Left lung (tissue), 4 donors: ENCODE measurements at regions not wholly inside any gene's neighbourhood (a gene's known extent, or its start where the extent isn't known, plus 50 kb on each side); places are given as distances from the start of the nearest gene placed in this dataset.

Experiments
- ATAC-seq: fragments of 200-7000 bp; cut with Tn5 transposase; one replicate; pipeline ENCODE4 v1.9.1; 2020; ENCODE audit warnings: moderate library complexity
- DNase-seq, 4 donors: peaks; one replicate each; pipeline ENCODE4 v3.0.0-alpha.2; 2013 to 2020
- H3K27ac ChIP-seq, 2 donors: fragments of 200-600 bp; sonication (generic) in 1 of 2; one replicate each; pipeline versions ENCODE4 v1.5.0 to v1.8.0; 2020 to 2021
- H3K27me3 ChIP-seq, 2 donors: fragments of 200-600 bp; sonication (generic) in 1 of 2; one replicate each; pipeline versions ENCODE4 v1.5.0 to v1.8.0; 2020 to 2021
- H3K36me3 ChIP-seq, 2 donors: fragments of 200-600 bp; sonication (generic) in 1 of 2; one replicate each; pipeline versions ENCODE4 v1.5.0 to v1.8.0; 2020 to 2021
- H3K4me1 ChIP-seq, 2 donors: fragments of 200-600 bp; one replicate each; pipeline ENCODE4 v1.8.0; 2021
- H3K4me3 ChIP-seq, 2 donors: fragments of 200-600 bp; sonication (generic) in 1 of 2; one replicate each; pipeline versions ENCODE4 v1.5.0 to v1.8.0; 2020 to 2021; ENCODE audit warnings: mild to moderate bottlenecking in 1 of 2
- H3K9me3 ChIP-seq, 2 donors: fragments of 200-600 bp; sonication (generic) in 1 of 2; one replicate each; pipeline versions ENCODE4 v1.5.0 to v1.8.0; 2020 to 2021
- intact Hi-C, 2 donors: fragments of 100-400 bp; cut with DNase I; formaldehyde crosslinking; loops; one replicate each; pipeline versions ENCODE4 v1.11.2 to v1.14.2; 2022
- TF ChIP-seq, protein P1 (sequence below), 2 donors: fragments of 200-600 bp; sonication (generic) in 1 of 2; IDR thresholded peaks; one replicate each; pipeline versions ENCODE4 v1.5.0 to v1.8.0; 2021; ENCODE audit warnings: antibody characterized with exemption in 2 of 2
- donor health status: DM: no; HTN: yes; CAD: no.
- donor health status: DM: no; HTN: no; CAD: no.

DNA sequence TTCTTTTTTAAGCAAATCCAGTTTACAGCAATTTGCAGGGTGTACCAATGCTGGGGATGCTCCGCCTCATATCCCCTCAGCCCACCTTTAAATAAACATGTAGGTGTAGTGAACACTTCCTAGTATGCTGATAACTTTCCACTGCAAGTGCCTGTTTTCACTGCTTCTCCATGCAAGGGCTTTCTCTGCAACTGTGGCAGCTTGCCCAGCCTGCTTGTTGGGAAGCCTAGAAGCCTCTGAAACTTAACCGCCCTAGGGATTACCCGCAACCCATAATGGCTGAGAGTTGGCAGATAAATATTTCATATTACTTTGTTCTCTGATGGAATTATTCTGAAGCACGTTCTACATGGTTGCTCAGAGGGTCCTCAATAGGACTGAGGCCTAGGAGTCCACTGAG lies 253.7 kb upstream of the DDX53 start:
- Histone ChIP-seq H3K36me3 (no peaks in the 10 kb centered on the region), H3K27me3 (no peaks in the 10 kb centered on the region), H3K4me3 (no peak overlapping the region), H3K27ac (no peak overlapping the region), H3K9me3 (no peaks in the 10 kb centered on the region), H3K4me1 (no peaks in the 10 kb centered on the region)
- ATAC-seq, result no peak
- DNase-seq, result peak in 1 of 4 donors; percentile 7
- intact Hi-C loops, result no loop called here
- TF ChIP-seq, protein P1, sequence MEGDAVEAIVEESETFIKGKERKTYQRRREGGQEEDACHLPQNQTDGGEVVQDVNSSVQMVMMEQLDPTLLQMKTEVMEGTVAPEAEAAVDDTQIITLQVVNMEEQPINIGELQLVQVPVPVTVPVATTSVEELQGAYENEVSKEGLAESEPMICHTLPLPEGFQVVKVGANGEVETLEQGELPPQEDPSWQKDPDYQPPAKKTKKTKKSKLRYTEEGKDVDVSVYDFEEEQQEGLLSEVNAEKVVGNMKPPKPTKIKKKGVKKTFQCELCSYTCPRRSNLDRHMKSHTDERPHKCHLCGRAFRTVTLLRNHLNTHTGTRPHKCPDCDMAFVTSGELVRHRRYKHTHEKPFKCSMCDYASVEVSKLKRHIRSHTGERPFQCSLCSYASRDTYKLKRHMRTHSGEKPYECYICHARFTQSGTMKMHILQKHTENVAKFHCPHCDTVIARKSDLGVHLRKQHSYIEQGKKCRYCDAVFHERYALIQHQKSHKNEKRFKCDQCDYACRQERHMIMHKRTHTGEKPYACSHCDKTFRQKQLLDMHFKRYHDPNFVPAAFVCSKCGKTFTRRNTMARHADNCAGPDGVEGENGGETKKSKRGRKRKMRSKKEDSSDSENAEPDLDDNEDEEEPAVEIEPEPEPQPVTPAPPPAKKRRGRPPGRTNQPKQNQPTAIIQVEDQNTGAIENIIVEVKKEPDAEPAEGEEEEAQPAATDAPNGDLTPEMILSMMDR (IDR thresholded peaks at IDR 0.05), result no peak

DNA sequence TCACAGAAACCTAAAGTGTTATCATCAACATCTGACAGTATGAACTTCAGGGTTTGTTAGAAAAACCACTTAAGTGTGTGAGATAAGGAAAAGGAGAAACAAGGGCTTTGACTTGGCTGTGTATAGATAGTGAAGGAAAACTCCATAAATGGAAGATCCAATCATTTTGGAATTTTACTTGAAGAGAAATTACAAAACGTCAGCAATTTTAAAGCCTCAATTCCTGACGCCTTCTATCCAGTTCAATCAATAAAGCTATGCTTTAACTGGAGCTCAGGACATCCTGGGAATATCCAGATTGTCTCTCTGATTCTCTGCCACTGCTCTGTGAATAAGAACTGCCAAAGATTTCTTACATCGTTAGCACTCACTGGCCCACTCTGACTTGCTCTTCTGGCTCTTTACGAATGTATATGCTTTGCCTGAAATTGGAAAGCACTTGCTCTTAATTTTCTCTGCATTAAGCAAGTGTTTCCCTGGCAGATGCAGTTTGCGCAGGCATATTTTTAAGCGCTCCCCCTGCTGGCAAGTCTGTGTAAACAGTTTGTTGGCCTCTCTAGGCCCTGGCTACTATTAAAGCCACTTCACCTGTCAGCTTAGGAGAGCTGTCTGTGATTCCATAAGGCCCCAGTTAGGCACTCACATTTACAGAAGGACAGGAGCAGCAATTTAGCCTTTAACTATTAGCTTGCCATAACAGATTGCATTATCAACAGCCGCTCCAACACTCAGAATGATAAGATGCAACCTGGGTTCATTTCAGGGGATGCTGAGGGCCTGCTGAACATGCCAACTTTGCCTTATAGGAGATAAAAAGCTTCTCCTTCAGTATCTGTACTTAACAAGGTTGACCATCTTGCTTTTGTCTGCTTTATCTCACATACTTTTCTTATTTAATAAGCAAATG lies 251.4 kb upstream of the DDX53 start:
- Histone ChIP-seq H3K4me3 (no peak overlapping the region), H3K36me3 (no peaks in the 10 kb centered on the region), H3K9me3 (no peaks in the 10 kb centered on the region), H3K27me3 (no peaks in the 10 kb centered on the region), H3K4me1 (no peaks in the 10 kb centered on the region), H3K27ac (no peak overlapping the region)
- intact Hi-C loops, result no loop called here
- ATAC-seq (peak; percentile 87), DNase-seq (peak in 2 of 4 donors; percentile 22 to 44)
- TF ChIP-seq, protein P1 (IDR thresholded peaks at IDR 0.05), result peak; percentile 43 to 90

DNA sequence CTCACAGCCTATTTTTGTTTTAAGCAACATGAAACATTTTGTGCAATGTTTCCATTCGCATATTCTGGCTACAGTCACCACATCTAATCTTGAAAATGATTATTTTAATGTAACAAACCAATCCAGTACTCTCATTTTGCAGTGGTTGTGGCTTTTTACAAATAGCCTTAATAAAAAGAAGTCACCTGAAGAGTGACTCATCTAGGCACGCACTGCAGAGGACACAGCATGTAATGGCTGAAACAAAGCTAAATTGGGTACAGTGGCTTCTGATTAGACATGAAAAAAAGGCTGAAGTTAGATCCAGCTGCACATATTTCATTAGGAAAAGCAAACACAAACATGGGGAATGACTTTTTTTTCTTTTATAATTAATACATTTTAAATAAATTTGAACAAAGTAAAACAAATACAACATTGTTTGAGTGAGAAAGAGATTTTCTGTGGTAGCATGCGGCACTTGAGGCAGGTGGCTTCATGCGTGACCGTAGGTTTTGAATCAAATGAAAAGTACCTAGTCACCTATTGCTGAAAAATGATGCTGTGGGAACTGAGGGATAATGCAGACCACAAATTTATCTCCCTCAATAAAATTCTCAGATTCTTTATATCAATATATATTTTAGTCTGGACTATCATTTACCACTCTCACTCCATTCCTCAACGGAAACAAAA lies 240.8 kb upstream of the DDX53 start:
- TF ChIP-seq, protein P1 (IDR thresholded peaks at IDR 0.05), result no peak

DNA sequence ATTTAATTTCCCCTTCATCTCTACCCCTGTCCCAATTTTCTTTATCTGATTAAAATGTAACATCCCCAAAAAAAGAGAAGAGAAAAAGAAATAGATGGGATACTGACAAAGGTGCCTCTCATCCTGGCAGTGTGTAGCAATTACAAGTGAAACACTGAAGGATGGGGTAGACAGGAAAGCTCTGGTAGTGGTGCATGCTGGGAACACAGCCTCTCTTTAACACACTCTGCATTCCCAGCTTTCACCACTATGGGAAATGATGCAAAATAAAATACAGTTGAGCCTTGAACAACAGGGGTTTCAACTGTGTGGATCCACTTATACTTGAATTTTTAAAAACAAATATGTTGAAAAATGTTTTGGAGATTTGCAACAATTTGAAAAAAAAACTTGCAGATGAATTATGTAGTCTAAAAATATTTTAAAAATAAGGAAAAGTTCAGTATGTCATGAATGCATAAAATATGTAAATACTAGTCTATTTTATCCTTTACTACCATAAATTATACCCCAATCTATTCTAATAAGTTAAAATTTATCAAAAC lies 239.2 kb upstream of the DDX53 start:
- ATAC-seq (no peak), DNase-seq (no peak)
- TF ChIP-seq, protein P1 (IDR thresholded peaks at IDR 0.05), result no peak
- H3K27me3 ChIP-seq, result no peaks in the 10 kb centered on the region
- no peaks in the 10 kb centered on the region for H3K36me3 ChIP-seq
- H3K4me3 ChIP-seq, result no peak overlapping the region
- H3K27ac ChIP-seq, result no peak overlapping the region
- intact Hi-C loops, result no loop called here
- no peaks in the 10 kb centered on the region for H3K4me1 ChIP-seq
- H3K9me3 ChIP-seq, result no peaks in the 10 kb centered on the region

More for the DNA sequence above, 240.8 kb upstream of the DDX53 start:
- H3K4me1 ChIP-seq, result no peaks in the 10 kb centered on the region
- no peak for ATAC-seq
- no peaks in the 10 kb centered on the region for H3K36me3 ChIP-seq
- intact Hi-C loops, result no loop called here
- H3K4me3 ChIP-seq, result no peak overlapping the region
- no peak overlapping the region for H3K27ac ChIP-seq
- DNase-seq, result no peak
- H3K9me3 ChIP-seq, result no peaks in the 10 kb centered on the region
- H3K27me3 ChIP-seq, result no peaks in the 10 kb centered on the region

DNA sequence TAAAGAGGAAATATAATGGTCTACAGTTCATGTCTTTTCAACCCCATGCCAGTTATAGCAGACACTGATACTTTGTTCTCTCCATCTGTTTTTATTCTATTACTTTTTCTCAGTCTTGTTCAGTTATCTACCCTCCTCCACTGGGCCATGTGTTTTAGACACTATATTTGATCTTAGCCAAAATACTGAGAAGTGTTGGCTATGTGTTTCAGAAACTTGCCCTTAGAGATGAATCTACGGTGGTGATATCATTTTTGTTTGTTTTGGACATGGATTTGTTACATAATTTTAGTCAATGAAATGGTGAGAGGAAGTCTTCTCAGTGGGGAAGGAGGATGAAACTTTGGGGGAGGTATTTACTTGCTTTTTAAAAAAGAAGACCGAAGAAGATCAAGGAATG lies 211.5 kb upstream of the DDX53 start:
- intact Hi-C loops, result no loop called here
- TF ChIP-seq, protein P1 (IDR thresholded peaks at IDR 0.05), result no peak
- Histone ChIP-seq H3K27ac (no peak overlapping the region), H3K9me3 (no peaks in the 10 kb centered on the region), H3K4me3 (no peak overlapping the region), H3K4me1 (no peaks in the 10 kb centered on the region), H3K36me3 (no peaks in the 10 kb centered on the region), H3K27me3 (no peaks in the 10 kb centered on the region)
- ATAC-seq (no peak), DNase-seq (no peak)
